Breast epithelium (tissue), 4 donors: ENCODE measurements at regions not wholly inside any gene's neighbourhood (a gene's known extent, or its start where the extent isn't known, plus 50 kb on each side); places are given as distances from the start of the nearest gene placed in this dataset.

Experiments
- DNase-seq, 2 donors: peaks; one replicate each; pipeline ENCODE4 v3.0.0-alpha.2; 2019; ENCODE audit warnings: low spot score in 2 of 2
- H3K27ac ChIP-seq, 2 donors: fragments of 200-600 bp; sonication (generic) in 1 of 2; one replicate each; pipeline ENCODE4 v1.5.1; 2016 to 2019; ENCODE audit warnings: mild to moderate bottlenecking in 1 of 2
- H3K27me3 ChIP-seq, 2 donors: fragments of 200-600 bp; sonication (generic) in 1 of 2; one replicate each; pipeline versions ENCODE4 v1.5.1 to v1.6.0; 2017 to 2019; ENCODE audit warnings: control low read depth in 1 of 2, mild to moderate bottlenecking in 1 of 2
- H3K36me3 ChIP-seq: fragments of 200-600 bp; one replicate; pipeline ENCODE4 v1.5.1; 2019
- H3K4me1 ChIP-seq, 2 donors: fragments of 200-600 bp; sonication (generic); one replicate each; pipeline ENCODE4 v1.5.1; 2016 to 2019; ENCODE audit warnings: control low read depth in 1 of 2
- H3K4me3 ChIP-seq, 3 donors: fragments of 200-600 bp; sonication (generic); 1 replicate in 2 of 3; 2 replicates in 1 of 3; pipeline ENCODE4 v1.5.1; 2016 to 2019; ENCODE audit warnings: mild to moderate bottlenecking in 3 of 3, moderate library complexity in 2 of 3
- H3K9me3 ChIP-seq, 2 donors: fragments of 200-600 bp; sonication (generic) in 1 of 2; one replicate each; pipeline ENCODE4 v1.5.1; 2016 to 2019; ENCODE audit warnings: control low read depth in 1 of 2
- POLR2A ChIP-seq: fragments of 450-650 bp; IDR thresholded peaks from one replicate; pipeline ENCODE4 v1.6.1; 2016; ENCODE audit warnings: antibody characterized with exemption, mild to moderate bottlenecking, moderate library complexity
- POLR2AphosphoS5 ChIP-seq, 3 donors: sonication (generic); formaldehyde crosslinking; IDR thresholded peaks; one replicate each; pipeline ENCODE4 v1.6.1; 2017; ENCODE audit warnings: antibody characterized with exemption in 3 of 3
- intact Hi-C: fragments of 100-400 bp; cut with DNase I; formaldehyde crosslinking; loops from one replicate; pipeline ENCODE4 v1.15.1; 2023; ENCODE audit warnings: low total_unique reads
- TF ChIP-seq, protein P1 (sequence below), 3 donors: fragments of 450-650 bp; IDR thresholded peaks; one replicate each; pipeline ENCODE4 v1.5.1; 2016 to 2017; ENCODE audit warnings: antibody characterized with exemption in 3 of 3, mild to moderate bottlenecking in 3 of 3, moderate library complexity in 3 of 3

DNA sequence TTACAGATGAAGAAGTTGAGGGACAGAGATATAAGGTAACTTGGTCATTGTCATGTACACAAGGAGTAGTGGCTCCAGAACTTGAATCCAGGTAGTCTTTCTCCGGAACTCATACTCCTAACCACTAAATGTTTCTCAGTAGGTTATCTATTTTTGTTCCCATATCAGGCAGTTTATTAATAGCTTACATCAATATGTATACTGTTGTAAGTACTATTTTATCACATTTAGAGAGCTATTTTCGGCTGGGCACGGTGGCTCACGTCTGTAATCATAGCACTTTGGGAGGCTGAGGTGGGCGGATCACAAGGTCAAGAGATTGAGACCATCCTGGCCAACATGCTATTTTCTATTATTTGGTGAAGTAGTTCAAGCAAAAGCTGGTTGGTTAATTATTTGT is 415.6 kb upstream of the FBXO33 start:
- intact Hi-C loops = no loop called here
- Histone ChIP-seq H3K4me3 (no peak overlapping the region), H3K27me3 (no peaks in the 10 kb centered on the region), H3K36me3 (no peaks in the 10 kb centered on the region), H3K27ac (no peak overlapping the region), H3K9me3 (no peaks in the 10 kb centered on the region), H3K4me1 (no peaks in the 10 kb centered on the region)
- DNase-seq = no peak
- TF ChIP-seq, protein P1, sequence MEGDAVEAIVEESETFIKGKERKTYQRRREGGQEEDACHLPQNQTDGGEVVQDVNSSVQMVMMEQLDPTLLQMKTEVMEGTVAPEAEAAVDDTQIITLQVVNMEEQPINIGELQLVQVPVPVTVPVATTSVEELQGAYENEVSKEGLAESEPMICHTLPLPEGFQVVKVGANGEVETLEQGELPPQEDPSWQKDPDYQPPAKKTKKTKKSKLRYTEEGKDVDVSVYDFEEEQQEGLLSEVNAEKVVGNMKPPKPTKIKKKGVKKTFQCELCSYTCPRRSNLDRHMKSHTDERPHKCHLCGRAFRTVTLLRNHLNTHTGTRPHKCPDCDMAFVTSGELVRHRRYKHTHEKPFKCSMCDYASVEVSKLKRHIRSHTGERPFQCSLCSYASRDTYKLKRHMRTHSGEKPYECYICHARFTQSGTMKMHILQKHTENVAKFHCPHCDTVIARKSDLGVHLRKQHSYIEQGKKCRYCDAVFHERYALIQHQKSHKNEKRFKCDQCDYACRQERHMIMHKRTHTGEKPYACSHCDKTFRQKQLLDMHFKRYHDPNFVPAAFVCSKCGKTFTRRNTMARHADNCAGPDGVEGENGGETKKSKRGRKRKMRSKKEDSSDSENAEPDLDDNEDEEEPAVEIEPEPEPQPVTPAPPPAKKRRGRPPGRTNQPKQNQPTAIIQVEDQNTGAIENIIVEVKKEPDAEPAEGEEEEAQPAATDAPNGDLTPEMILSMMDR (IDR thresholded peaks at IDR 0.05) = no peak

DNA sequence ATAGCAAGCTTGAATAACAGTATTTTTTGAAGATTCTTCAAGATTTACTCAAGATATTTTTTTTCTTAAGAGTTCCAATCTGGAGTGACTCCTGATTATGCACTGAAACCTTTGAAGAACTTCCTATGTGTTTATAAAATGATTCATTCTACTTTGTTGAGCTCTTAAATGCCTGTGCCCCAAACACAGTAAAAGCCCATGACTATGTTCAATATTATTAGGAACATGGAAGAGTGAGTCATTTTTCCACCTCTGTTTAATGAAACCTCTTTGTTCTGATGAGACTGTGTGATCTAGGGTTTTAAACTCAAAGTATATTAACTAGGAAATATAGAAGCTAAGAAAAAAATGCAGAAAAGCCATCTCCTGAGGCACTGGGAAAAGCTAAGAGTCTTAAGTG is 415.0 kb upstream of the FBXO33 start:
- H3K4me3 ChIP-seq = no peak overlapping the region
- no peak for TF ChIP-seq POLR2A
- TF ChIP-seq, protein P1 (IDR thresholded peaks at IDR 0.05) = no peak
- TF ChIP-seq POLR2AphosphoS5 (IDR thresholded peaks at IDR 0.05) = no peak
- H3K27ac ChIP-seq = no peak overlapping the region
- no peak for DNase-seq
- intact Hi-C loops = no loop called here
- H3K4me1 ChIP-seq = no peaks in the 10 kb centered on the region
- no peaks in the 10 kb centered on the region for H3K36me3 ChIP-seq
- H3K9me3 ChIP-seq = no peaks in the 10 kb centered on the region
- H3K27me3 ChIP-seq = no peaks in the 10 kb centered on the region

DNA sequence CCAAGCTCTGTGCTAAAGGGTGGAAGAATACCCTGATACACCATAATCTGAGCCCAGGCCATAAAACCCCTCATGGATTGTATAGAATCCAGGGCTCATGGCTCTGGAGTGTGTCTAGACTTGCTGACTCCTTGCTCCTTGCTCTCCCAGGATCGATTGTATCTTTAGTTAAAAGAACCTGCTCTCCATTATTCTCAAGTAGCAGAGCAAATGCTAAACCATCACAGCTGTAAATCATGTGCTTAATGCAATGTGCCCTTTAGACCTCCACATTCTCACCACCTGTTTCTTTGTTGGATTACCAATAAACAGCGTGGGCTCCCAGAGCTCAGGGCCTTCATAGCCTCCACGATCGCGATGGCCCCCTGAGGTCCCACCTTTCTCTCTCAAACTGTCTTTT is 411.6 kb upstream of the FBXO33 start:
- DNase-seq = no peak
- TF ChIP-seq POLR2A = no peak
- TF ChIP-seq, protein P1 (IDR thresholded peaks at IDR 0.05) = no peak
- TF ChIP-seq POLR2AphosphoS5 (IDR thresholded peaks at IDR 0.05) = no peak

DNA sequence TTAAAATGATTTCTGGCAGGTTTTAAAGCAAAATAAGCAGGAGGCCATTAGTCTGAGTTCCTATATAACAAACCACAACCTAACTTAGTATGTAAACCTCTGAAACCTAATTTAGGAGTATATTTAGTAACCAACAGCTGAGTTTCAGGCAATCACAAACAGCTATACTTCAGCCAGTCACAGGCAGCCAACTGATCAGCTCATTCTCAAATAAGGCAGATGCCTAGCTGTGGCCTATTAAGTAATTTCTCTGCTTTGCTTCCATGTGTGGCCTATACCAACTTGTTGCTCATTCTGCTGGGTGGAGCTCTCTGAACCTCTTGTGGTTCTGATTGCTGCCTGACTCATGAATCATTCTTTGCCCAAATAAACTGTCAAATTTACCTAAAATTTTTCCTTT is 408.9 kb upstream of the FBXO33 start:
- Histone ChIP-seq H3K27ac (no peak overlapping the region), H3K4me1 (no peaks in the 10 kb centered on the region), H3K27me3 (no peaks in the 10 kb centered on the region), H3K4me3 (no peak overlapping the region), H3K9me3 (no peaks in the 10 kb centered on the region), H3K36me3 (no peaks in the 10 kb centered on the region)
- intact Hi-C loops = no loop called here
- DNase-seq = no peak
- TF ChIP-seq, protein P1 (IDR thresholded peaks at IDR 0.05) = no peak
- TF ChIP-seq POLR2AphosphoS5 (IDR thresholded peaks at IDR 0.05) (no peak), POLR2A (no peak)

More for the DNA sequence above, 411.6 kb upstream of the FBXO33 start:
- Histone ChIP-seq H3K36me3 (no peaks in the 10 kb centered on the region), H3K4me1 (no peaks in the 10 kb centered on the region), H3K27me3 (no peaks in the 10 kb centered on the region), H3K4me3 (no peak overlapping the region), H3K9me3 (no peaks in the 10 kb centered on the region), H3K27ac (no peak overlapping the region)
- intact Hi-C loops = no loop called here

DNA sequence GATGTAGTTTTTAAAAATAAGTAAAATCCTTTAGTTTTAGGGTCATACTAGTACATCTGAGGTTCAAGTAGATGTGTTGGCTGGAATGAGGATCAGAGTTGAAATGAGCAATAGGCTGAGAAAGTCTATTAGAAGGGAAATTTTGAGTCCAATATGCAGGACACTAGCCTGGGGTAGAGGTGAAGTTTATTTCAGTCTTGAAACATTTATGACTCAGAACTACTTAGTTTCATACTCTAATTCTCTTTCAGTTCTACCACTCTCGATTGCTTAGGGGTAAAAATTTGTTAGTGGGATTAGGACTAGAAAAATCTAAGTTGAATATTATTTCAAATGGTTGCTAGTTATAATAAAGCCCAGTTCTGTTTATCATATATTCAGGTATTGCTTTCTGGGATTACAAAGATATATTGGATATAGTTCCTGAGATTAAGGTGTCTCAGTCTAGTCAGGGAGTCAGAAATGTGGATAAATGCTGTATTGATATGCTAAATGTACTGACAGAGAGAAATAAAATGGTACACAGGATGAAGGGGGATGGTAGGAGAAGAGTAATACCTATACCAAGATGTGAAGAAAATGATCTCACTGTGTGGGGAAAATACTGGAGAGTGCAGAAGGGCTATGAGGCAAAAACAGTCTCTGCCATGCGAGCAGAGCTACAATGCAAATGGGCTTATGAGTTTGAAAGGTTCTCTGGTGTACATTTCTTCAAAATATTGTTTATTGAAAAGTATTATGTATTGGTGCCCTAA is 395.8 kb upstream of the FBXO33 start:
- no peaks in the 10 kb centered on the region for H3K4me1 ChIP-seq
- H3K27me3 ChIP-seq = no peaks in the 10 kb centered on the region
- intact Hi-C loops = no loop called here
- H3K4me3 ChIP-seq = no peak overlapping the region
- H3K27ac ChIP-seq = no peak overlapping the region
- no peaks in the 10 kb centered on the region for H3K9me3 ChIP-seq
- TF ChIP-seq, protein P1 (IDR thresholded peaks at IDR 0.05) = no peak
- DNase-seq = no peak
- H3K36me3 ChIP-seq = no peaks in the 10 kb centered on the region
